ENCODE measurements at regions not wholly inside any gene's neighbourhood (a gene's known extent, or its start where the extent isn't known, plus 50 kb on each side); places are given as distances from the start of the nearest gene placed in this dataset.

DNA sequence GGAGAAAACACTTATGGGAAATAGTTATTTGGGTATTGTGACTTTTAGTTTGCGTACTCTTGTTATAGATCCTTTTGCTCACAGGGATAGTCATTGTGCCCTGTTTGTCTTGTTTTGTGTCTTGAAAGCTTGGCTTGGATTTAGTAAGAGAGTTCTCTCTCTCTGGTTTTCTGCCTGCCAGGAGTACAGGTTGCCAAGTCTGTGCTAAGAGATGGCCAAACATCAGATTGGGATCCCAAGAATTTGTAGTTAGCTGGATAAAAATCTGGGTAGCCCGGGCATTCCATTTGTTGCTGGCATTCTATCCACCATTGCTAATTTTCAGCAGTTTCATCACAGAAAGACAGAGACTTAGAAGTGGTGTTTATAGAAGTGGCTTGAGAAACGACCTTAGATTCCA, 222.2 kb downstream of the NRIP1 start:
- TF ChIP-seq PRMT5 (CRISPR knock-in tag; IDR thresholded peaks at IDR 0.05) (no peak), ZNF76 (CRISPR knock-in tag; IDR thresholded peaks at IDR 0.05; ENCODE audit: borderline replicate concordance) (no peak), YY1 (IDR thresholded peaks at IDR 0.05; ENCODE audit: borderline replicate concordance in 1 of 3, control insufficient read depth in 1 of 3, extremely low read depth in 1 of 3, insufficient read depth in 3 of 3, insufficient read length in 1 of 3, insufficient replicate concordance in 2 of 3, low read depth in 1 of 3, low read length in 2 of 3) (no peak), POLR2AphosphoS5 (IDR thresholded peaks at IDR 0.05; ENCODE audit: control insufficient read depth, insufficient read depth, low read depth, low read length) (no peak), EP400 (IDR thresholded peaks at IDR 0.05) (no peak)
- TF ChIP-seq, protein P1, sequence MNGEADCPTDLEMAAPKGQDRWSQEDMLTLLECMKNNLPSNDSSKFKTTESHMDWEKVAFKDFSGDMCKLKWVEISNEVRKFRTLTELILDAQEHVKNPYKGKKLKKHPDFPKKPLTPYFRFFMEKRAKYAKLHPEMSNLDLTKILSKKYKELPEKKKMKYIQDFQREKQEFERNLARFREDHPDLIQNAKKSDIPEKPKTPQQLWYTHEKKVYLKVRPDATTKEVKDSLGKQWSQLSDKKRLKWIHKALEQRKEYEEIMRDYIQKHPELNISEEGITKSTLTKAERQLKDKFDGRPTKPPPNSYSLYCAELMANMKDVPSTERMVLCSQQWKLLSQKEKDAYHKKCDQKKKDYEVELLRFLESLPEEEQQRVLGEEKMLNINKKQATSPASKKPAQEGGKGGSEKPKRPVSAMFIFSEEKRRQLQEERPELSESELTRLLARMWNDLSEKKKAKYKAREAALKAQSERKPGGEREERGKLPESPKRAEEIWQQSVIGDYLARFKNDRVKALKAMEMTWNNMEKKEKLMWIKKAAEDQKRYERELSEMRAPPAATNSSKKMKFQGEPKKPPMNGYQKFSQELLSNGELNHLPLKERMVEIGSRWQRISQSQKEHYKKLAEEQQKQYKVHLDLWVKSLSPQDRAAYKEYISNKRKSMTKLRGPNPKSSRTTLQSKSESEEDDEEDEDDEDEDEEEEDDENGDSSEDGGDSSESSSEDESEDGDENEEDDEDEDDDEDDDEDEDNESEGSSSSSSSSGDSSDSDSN (IDR thresholded peaks at IDR 0.05; ENCODE audit: borderline replicate concordance in 1 of 2, low read depth in 2 of 2, low read length in 2 of 2): no peak
- TF ChIP-seq, protein P2, sequence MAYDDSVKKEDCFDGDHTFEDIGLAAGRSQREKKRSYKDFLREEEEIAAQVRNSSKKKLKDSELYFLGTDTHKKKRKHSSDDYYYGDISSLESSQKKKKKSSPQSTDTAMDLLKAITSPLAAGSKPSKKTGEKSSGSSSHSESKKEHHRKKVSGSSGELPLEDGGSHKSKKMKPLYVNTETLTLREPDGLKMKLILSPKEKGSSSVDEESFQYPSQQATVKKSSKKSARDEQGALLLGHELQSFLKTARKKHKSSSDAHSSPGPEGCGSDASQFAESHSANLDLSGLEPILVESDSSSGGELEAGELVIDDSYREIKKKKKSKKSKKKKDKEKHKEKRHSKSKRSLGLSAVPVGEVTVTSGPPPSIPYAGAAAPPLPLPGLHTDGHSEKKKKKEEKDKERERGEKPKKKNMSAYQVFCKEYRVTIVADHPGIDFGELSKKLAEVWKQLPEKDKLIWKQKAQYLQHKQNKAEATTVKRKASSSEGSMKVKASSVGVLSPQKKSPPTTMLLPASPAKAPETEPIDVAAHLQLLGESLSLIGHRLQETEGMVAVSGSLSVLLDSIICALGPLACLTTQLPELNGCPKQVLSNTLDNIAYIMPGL (CRISPR knock-in tag; IDR thresholded peaks at IDR 0.05): no peak
- TF ChIP-seq, protein P3, sequence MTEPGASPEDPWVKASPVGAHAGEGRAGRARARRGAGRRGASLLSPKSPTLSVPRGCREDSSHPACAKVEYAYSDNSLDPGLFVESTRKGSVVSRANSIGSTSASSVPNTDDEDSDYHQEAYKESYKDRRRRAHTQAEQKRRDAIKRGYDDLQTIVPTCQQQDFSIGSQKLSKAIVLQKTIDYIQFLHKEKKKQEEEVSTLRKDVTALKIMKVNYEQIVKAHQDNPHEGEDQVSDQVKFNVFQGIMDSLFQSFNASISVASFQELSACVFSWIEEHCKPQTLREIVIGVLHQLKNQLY (CRISPR knock-in tag; conservative IDR thresholded peaks at IDR 0.05): no peak
- TF ChIP-seq, protein P4, sequence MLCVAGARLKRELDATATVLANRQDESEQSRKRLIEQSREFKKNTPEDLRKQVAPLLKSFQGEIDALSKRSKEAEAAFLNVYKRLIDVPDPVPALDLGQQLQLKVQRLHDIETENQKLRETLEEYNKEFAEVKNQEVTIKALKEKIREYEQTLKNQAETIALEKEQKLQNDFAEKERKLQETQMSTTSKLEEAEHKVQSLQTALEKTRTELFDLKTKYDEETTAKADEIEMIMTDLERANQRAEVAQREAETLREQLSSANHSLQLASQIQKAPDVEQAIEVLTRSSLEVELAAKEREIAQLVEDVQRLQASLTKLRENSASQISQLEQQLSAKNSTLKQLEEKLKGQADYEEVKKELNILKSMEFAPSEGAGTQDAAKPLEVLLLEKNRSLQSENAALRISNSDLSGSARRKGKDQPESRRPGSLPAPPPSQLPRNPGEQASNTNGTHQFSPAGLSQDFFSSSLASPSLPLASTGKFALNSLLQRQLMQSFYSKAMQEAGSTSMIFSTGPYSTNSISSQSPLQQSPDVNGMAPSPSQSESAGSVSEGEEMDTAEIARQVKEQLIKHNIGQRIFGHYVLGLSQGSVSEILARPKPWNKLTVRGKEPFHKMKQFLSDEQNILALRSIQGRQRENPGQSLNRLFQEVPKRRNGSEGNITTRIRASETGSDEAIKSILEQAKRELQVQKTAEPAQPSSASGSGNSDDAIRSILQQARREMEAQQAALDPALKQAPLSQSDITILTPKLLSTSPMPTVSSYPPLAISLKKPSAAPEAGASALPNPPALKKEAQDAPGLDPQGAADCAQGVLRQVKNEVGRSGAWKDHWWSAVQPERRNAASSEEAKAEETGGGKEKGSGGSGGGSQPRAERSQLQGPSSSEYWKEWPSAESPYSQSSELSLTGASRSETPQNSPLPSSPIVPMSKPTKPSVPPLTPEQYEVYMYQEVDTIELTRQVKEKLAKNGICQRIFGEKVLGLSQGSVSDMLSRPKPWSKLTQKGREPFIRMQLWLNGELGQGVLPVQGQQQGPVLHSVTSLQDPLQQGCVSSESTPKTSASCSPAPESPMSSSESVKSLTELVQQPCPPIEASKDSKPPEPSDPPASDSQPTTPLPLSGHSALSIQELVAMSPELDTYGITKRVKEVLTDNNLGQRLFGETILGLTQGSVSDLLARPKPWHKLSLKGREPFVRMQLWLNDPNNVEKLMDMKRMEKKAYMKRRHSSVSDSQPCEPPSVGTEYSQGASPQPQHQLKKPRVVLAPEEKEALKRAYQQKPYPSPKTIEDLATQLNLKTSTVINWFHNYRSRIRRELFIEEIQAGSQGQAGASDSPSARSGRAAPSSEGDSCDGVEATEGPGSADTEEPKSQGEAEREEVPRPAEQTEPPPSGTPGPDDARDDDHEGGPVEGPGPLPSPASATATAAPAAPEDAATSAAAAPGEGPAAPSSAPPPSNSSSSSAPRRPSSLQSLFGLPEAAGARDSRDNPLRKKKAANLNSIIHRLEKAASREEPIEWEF (CRISPR knock-in tag; IDR thresholded peaks at IDR 0.05): no peak
- TF ChIP-seq, protein P5, sequence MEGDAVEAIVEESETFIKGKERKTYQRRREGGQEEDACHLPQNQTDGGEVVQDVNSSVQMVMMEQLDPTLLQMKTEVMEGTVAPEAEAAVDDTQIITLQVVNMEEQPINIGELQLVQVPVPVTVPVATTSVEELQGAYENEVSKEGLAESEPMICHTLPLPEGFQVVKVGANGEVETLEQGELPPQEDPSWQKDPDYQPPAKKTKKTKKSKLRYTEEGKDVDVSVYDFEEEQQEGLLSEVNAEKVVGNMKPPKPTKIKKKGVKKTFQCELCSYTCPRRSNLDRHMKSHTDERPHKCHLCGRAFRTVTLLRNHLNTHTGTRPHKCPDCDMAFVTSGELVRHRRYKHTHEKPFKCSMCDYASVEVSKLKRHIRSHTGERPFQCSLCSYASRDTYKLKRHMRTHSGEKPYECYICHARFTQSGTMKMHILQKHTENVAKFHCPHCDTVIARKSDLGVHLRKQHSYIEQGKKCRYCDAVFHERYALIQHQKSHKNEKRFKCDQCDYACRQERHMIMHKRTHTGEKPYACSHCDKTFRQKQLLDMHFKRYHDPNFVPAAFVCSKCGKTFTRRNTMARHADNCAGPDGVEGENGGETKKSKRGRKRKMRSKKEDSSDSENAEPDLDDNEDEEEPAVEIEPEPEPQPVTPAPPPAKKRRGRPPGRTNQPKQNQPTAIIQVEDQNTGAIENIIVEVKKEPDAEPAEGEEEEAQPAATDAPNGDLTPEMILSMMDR (IDR thresholded peaks at IDR 0.05 in 2 of 3, conservative IDR thresholded peaks at IDR 0.05 in 1 of 3; ENCODE audit: insufficient read depth in 2 of 3, low read depth in 1 of 3, low read length in 3 of 3): no peak

Data from K562 (cell line).